CD4-positive, CD25-positive, alpha-beta regulatory T cell (primary cell): ENCODE measurements at regions not wholly inside any gene's neighbourhood (a gene's known extent, or its start where the extent isn't known, plus 50 kb on each side); places are given as distances from the start of the nearest gene placed in this dataset.

Source experiments
- ATAC-seq, 2 donors: fragments of 150-1000 bp; cut with Tn5 transposase; one replicate each; pipeline ENCODE4 v1.10.0; 2021; ENCODE audit warnings: low read depth in 2 of 2, moderate number of reproducible peaks in 2 of 2, moderate library complexity in 1 of 2
- DNase-seq, 3 donors: peaks; one replicate each; pipeline versions ENCODE4 v3.0.0 to v3.0.0-alpha.2; 2012 to 2022; ENCODE audit warnings: mixed read lengths in 1 of 3
- H3K27ac ChIP-seq: one replicate; pipeline ENCODE4 v1.7.0; 2013; ENCODE audit warnings: mild to moderate bottlenecking, low read length; ENCODE audit not compliant: insufficient read depth, poor library complexity, severe bottlenecking
- H3K27me3 ChIP-seq: one replicate; pipeline ENCODE4 v1.7.0; 2013; ENCODE audit warnings: low read length; ENCODE audit not compliant: control insufficient read depth, insufficient read depth
- H3K36me3 ChIP-seq: one replicate; pipeline ENCODE4 v1.7.0; 2013; ENCODE audit warnings: mild to moderate bottlenecking, low read length, moderate library complexity; ENCODE audit not compliant: control insufficient read depth, insufficient read depth
- H3K4me1 ChIP-seq: 2 replicates; pipeline ENCODE4 v1.7.0; 2013; ENCODE audit warnings: mild to moderate bottlenecking, low read length; ENCODE audit not compliant: insufficient read depth, control insufficient read depth, poor library complexity, severe bottlenecking
- H3K4me3 ChIP-seq: one replicate; pipeline ENCODE4 v1.7.0; 2013; ENCODE audit warnings: low read depth, mild to moderate bottlenecking, low read length, moderate library complexity
- H3K9me3 ChIP-seq, 2 experiments: 1 replicate in 1 of 2; 2 replicates in 1 of 2; pipeline ENCODE4 v1.7.0; 2013; ENCODE audit warnings: low read length in 2 of 2, mild to moderate bottlenecking in 1 of 2, moderate library complexity in 1 of 2; ENCODE audit not compliant: control insufficient read depth in 2 of 2
- H3K27ac Mint-ChIP-seq, 3 donors: one replicate each; pipeline ENCODE4 v1.8.0; 2020 to 2022; ENCODE audit warnings: mild to moderate bottlenecking in 3 of 3, mixed read lengths in 3 of 3, moderate library complexity in 2 of 3
- H3K27me3 Mint-ChIP-seq: one replicate; pipeline ENCODE4 v1.8.0; 2022; ENCODE audit warnings: mild to moderate bottlenecking, mixed read lengths
- H3K36me3 Mint-ChIP-seq: one replicate; pipeline ENCODE4 v1.8.0; 2020; ENCODE audit warnings: mixed read lengths
- H3K4me1 Mint-ChIP-seq, 4 donors: one replicate each; pipeline ENCODE4 v1.8.0; 2020 to 2022; ENCODE audit warnings: mixed read lengths in 4 of 4, mild to moderate bottlenecking in 1 of 4
- H3K4me3 Mint-ChIP-seq, 4 donors: one replicate each; pipeline ENCODE4 v1.8.0; 2020 to 2022; ENCODE audit warnings: mild to moderate bottlenecking in 4 of 4, mixed read lengths in 4 of 4, moderate library complexity in 3 of 4
- H3K9me3 Mint-ChIP-seq, 7 donors: one replicate each; pipeline ENCODE4 v1.8.0; 2020 to 2022; ENCODE audit warnings: mixed read lengths in 7 of 7, mild to moderate bottlenecking in 3 of 7, moderate library complexity in 2 of 7

DNA sequence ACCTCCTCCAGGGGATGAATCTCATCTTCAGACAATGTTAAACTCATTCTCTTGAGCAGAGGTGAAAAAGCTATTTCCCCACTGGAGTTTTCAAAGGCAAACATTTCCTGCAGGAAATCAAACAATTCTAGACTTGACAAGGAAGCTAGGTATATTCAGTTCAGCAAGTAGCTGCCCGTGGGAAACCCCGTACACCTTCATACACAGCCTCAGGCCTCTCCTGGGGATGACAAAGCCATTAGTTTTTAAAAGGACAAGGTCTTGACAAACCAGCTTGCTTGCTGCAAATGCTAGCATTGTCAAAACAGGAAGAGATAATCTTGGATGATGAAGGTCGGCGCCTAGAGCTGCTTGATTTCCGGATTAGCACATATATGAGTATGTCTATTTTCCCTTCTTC, 1630.8 kb upstream of the TENM4 start:
- H3K4me3 ChIP-seq: no peak overlapping the region
- Mint-ChIP-seq H3K27ac (no peak overlapping the region), H3K9me3 (peaks cover 0 to 12% (median 2%) of the 10 kb centered on the region in 7 donors), H3K36me3 (no peaks in the 10 kb centered on the region), H3K4me1 (no peaks in the 10 kb centered on the region), H3K27me3 (no peaks in the 10 kb centered on the region), H3K4me3 (no peak overlapping the region)
- no peaks in the 10 kb centered on the region for H3K4me1 ChIP-seq
- H3K36me3 ChIP-seq: no peaks in the 10 kb centered on the region
- ATAC-seq (no peak), DNase-seq (no peak)
- peaks cover 2 to 10% of the 10 kb centered on the region in 2 experiments for H3K9me3 ChIP-seq
- H3K27me3 ChIP-seq: no peaks in the 10 kb centered on the region
- H3K27ac ChIP-seq: no peak overlapping the region

DNA sequence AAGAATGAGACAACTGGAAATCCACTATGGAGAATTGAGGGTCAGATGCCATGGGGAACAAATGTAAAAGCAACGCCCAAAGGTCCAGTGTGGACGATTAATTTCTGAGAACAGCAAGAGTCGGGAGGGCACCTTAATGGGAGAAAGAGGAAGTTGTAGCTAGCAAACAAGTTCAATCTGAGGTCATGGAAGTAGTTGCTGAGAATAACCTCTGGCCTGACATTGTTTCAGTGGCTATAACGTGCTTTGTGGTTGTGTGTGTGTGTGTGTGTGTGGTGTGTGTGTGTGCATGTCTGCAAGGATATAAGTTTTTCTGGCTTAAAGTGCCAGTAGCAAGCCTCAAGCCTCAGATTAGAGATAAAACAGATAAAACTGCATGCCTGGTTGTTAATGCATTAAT, 1630.1 kb upstream of the TENM4 start:
- no peaks in the 10 kb centered on the region for H3K27me3 ChIP-seq
- no peaks in the 10 kb centered on the region for H3K4me1 ChIP-seq
- no peak overlapping the region for H3K4me3 ChIP-seq
- H3K4me1 Mint-ChIP-seq: no peaks in the 10 kb centered on the region
- no peaks in the 10 kb centered on the region for H3K36me3 Mint-ChIP-seq
- DNase-seq (no peak), ATAC-seq (no peak)
- H3K27ac Mint-ChIP-seq: no peak overlapping the region
- H3K9me3 Mint-ChIP-seq: peaks cover 0 to 9% (median 1%) of the 10 kb centered on the region in 7 donors
- no peaks in the 10 kb centered on the region for H3K27me3 Mint-ChIP-seq
- H3K27ac ChIP-seq: no peak overlapping the region
- no peaks in the 10 kb centered on the region for H3K36me3 ChIP-seq
- H3K9me3 ChIP-seq: peaks cover 2 to 10% of the 10 kb centered on the region in 2 experiments
- no peak overlapping the region for H3K4me3 Mint-ChIP-seq

DNA sequence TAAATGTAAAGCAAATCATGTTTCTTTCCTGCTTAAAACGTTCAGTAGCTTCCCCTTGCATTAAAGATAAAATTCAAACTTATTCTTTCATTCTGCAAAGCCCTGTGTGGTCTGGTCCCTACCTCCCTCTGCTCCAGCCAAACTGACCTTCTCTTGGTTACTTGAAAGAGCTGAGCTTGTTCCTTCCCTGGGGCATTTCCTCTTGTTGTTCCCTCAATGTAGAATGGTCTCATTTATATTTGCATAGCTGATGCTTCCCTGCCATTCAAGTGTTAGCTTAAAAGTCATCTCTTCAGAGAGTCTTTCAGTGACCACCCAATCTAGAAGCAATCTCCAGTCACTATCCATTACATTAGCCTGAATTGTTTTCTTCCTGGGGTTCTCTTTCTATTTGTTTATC, 1618.5 kb upstream of the TENM4 start:
- Histone ChIP-seq H3K27me3 (no peaks in the 10 kb centered on the region), H3K9me3 (peaks cover 0 to 3% of the 10 kb centered on the region in 2 experiments), H3K4me1 (no peaks in the 10 kb centered on the region), H3K27ac (no peak overlapping the region), H3K36me3 (no peaks in the 10 kb centered on the region), H3K4me3 (no peak overlapping the region)
- Mint-ChIP-seq H3K27me3 (no peaks in the 10 kb centered on the region), H3K36me3 (no peaks in the 10 kb centered on the region), H3K4me1 (peaks cover 0 to 4% (median 0%) of the 10 kb centered on the region in 4 donors), H3K4me3 (no peak overlapping the region), H3K27ac (no peak overlapping the region), H3K9me3 (peaks cover 1 to 18% (median 7%) of the 10 kb centered on the region in 7 donors)
- DNase-seq (no peak), ATAC-seq (no peak)

DNA sequence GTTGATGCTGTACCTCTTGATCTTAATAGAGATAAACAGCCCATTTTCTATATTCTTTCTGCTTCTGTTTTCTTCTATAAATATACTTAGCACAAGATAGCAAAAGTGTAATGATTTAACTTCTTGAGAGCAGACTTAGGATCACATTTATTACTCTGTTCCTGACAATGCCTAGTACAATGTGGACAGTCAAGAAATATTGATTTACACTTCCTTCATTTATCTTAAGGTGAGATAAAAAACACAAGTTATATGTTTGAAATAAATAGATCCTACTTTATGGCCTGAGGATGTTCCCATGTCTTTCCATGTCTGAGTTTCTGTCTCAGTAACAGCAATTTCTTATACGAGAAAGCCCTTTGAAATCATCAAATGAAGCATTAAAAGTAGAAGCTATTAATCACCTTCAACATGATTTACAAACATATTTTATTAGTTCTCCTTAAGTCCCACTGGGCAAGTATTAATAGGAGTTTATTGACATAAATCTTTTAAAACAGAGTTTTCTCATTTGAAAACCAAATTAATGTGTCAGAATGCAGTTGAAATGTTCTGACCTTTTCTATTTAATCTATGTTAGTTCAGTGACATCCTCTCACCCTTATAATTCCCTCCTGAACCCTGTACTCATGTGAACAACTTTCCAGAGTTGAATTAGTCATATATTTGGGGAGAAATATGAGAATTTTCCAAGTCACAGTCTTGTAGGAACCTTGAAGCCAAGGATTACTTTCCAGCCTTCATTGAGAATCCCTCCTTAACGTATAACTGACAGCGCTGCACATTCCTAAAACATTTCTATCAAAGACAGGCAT, 1611.7 kb upstream of the TENM4 start:
- Mint-ChIP-seq H3K4me3 (no peak overlapping the region), H3K4me1 (no peaks in the 10 kb centered on the region), H3K27ac (no peak overlapping the region), H3K27me3 (no peaks in the 10 kb centered on the region), H3K36me3 (no peaks in the 10 kb centered on the region), H3K9me3 (peaks cover 1 to 19% (median 4%) of the 10 kb centered on the region in 7 donors)
- no peaks in the 10 kb centered on the region for H3K36me3 ChIP-seq
- no peaks in the 10 kb centered on the region for H3K9me3 ChIP-seq
- no peak overlapping the region for H3K27ac ChIP-seq
- H3K4me1 ChIP-seq: no peaks in the 10 kb centered on the region
- DNase-seq (no peak), ATAC-seq (no peak)
- H3K27me3 ChIP-seq: no peaks in the 10 kb centered on the region
- no peak overlapping the region for H3K4me3 ChIP-seq

DNA sequence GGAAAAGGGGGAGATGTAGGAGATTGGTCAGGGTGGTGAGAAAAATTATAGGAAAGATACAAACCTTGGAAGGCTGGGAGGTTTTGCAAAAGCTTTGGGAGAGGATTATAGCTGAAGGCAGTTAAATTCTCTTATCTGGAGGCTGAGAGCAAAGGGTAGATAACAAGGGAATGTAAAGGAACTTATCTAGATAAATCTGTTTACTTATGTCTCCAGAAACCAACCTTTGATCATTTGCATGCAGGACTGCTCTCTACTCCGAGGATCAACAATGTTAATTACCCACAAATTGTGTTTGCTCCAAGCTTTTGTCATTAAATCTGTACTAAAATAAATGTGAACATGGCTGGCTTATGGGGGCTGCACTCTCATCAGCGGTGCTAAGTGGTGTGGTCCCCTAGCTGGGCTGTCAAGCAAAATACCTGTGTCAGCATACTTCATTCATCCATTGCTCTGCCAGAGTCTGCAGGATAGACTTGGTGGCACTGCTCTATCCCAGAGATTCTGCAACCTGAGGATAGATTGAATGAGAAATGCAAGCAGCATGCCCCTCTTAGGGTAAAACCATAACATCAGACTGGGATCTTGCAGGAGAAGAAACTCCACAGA, 1599.2 kb upstream of the TENM4 start:
- Histone ChIP-seq H3K9me3 (peaks cover 3 to 8% of the 10 kb centered on the region in 2 experiments), H3K4me1 (no peaks in the 10 kb centered on the region), H3K27me3 (no peaks in the 10 kb centered on the region), H3K27ac (no peak overlapping the region), H3K4me3 (no peak overlapping the region), H3K36me3 (no peaks in the 10 kb centered on the region)
- Mint-ChIP-seq H3K4me3 (no peak overlapping the region), H3K27ac (no peak overlapping the region), H3K4me1 (no peaks in the 10 kb centered on the region), H3K9me3 (peaks cover 0 to 31% (median 10%) of the 10 kb centered on the region in 7 donors), H3K27me3 (no peaks in the 10 kb centered on the region), H3K36me3 (no peaks in the 10 kb centered on the region)
- ATAC-seq (no peak), DNase-seq (no peak)

DNA sequence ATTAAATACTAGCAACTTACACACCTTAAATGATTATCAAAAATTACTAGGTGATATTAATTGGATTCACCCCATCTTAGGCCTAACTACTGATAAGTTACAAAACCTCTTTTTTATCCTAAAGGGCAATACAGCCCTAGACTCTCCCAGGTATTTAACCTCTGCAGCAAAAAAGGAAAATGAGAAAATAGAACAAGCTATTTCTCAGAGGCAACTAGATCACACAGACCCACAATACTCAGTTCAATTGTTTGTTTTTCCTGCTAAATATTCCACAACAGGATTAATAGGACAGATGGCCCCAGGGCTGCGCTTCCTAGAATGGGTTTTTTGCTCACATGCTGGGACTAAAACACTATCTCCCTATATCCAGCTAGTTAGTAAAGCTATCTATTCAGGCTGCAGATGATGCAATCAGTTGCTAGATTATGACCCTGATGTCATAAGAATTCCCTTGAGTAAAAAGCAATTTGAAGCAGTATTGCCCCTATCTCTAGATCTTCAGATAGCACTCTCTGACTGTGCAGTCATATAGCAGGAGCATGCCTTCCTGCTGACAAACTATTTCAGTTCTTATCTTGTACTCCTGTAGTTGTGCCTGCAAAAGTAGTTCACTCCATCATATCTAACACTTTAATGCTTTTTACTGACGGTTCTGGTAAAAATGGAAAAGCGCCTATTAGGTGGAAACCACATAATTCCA, 1595.5 kb upstream of the TENM4 start:
- no peaks in the 10 kb centered on the region for H3K36me3 Mint-ChIP-seq
- Histone ChIP-seq H3K9me3 (peaks cover 3 to 8% of the 10 kb centered on the region in 2 experiments), H3K4me1 (no peaks in the 10 kb centered on the region), H3K4me3 (no peak overlapping the region), H3K27me3 (no peaks in the 10 kb centered on the region), H3K27ac (no peak overlapping the region), H3K36me3 (no peaks in the 10 kb centered on the region)
- no peak overlapping the region for H3K4me3 Mint-ChIP-seq
- no peaks in the 10 kb centered on the region for H3K27me3 Mint-ChIP-seq
- DNase-seq: no peak
- H3K27ac Mint-ChIP-seq: no peak overlapping the region
- ATAC-seq: no peak
- peaks cover 1 to 43% (median 13%) of the 10 kb centered on the region in 7 donors for H3K9me3 Mint-ChIP-seq
- H3K4me1 Mint-ChIP-seq: no peaks in the 10 kb centered on the region

DNA sequence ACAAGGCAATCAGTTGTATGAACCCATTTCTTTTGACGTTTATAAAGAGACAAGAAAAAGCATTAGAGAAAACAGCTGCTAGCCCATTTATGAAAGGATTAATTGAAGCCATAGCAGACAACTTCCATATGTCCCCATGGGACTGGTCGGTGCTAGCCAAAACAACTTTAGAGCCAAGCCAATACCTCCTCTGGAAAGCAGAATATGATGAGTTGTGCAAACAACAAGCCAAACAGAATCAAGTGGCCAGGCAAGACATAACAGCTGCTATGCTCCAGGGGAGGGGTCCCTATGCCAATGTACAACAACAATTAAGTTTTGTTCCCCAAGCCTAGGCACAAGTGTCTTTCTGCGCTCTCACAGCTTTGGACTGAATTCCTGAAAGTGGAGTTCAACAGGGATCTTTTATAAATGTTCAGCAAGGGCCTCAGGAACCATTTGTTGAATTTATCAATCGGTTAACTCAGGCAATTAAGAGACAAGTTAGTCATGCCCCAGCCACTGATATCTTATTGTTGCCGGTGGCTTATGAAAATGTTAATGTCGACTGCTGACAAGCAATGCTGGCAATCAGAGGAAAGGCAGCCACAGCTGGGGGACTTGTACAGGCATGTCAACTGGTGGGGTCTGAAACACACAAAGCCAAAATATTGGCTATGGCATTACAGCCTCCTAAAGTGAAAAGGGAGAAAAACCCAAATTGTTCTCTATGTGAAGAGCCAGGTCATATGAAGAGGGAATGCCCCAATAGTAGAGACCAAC, 1593.1 kb upstream of the TENM4 start:
- H3K27ac ChIP-seq: no peak overlapping the region
- H3K9me3 ChIP-seq: peaks cover 3 to 8% of the 10 kb centered on the region in 2 experiments
- DNase-seq: no peak
- no peak overlapping the region for H3K27ac Mint-ChIP-seq
- no peaks in the 10 kb centered on the region for H3K27me3 ChIP-seq
- H3K36me3 Mint-ChIP-seq: no peaks in the 10 kb centered on the region
- H3K4me3 Mint-ChIP-seq: no peak overlapping the region
- ATAC-seq: no peak
- H3K9me3 Mint-ChIP-seq: peaks cover 1 to 32% (median 11%) of the 10 kb centered on the region in 7 donors
- no peaks in the 10 kb centered on the region for H3K4me1 Mint-ChIP-seq
- H3K4me3 ChIP-seq: no peak overlapping the region
- H3K4me1 ChIP-seq: no peaks in the 10 kb centered on the region
- no peaks in the 10 kb centered on the region for H3K36me3 ChIP-seq
- no peaks in the 10 kb centered on the region for H3K27me3 Mint-ChIP-seq
